ENCODE measurements at regions not wholly inside any gene's neighbourhood (a gene's known extent, or its start where the extent isn't known, plus 50 kb on each side); places are given as distances from the start of the nearest gene placed in this dataset.
"Not testable (repeated sequence)": the region's sequence is repeated elsewhere in the genome, so short reads cannot be mapped to it uniquely, and the experiment has no call there.

DNA sequence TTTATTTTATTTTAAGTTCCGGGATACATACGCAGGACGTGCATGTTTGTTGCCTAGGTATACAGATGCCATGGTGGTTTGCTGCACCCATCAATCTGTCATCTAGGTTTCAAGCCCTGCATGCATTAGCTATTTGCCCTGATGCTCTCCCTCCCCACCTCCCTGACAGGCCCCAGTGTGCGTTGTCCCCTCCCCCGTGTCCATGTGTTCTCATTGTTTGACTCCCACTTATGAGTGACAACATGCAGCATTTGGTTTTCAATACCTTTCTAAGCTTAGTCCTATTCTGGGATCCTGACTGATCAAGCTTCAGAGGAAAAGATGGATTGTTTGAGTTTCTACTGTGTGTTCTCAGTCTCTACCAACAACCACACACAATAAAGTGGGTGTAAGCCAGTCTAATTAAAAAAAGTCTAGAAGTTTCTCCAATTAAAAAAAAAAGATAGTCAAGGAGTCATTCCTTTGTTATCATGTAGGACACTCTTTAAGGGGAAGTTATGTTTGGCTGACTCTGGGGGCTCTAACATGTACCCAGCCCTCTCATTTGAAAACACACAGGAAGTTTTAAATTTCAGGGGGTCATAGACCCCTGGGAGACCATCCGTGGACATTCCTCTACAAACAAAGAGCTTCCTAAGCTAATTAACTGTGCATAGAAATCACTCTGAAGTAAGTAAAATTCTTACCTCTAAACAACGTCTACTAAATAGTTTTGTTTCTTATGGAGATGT is 66.3 kb upstream of the ADAMTS18 start:
- DNase-seq: peak; percentile 14
- no peak overlapping the region for H3K27ac ChIP-seq
- H3K27me3 ChIP-seq (ENCODE audit: insufficient read depth, low read depth, severe bottlenecking): no peaks in the 10 kb centered on the region
- H3K4me3 ChIP-seq (ENCODE audit: low read depth, low read length): no peak overlapping the region
- no peak for TF ChIP-seq CTCF (IDR thresholded peaks at IDR 0.05; ENCODE audit: low read depth, low read length)
- H3K36me3 ChIP-seq: no peaks in the 10 kb centered on the region
- H3K9me3 ChIP-seq (ENCODE audit: severe bottlenecking): no peaks in the 10 kb centered on the region

- TF ChIP-seq CTCF (IDR thresholded peaks at IDR 0.05; ENCODE audit: low read depth, low read length): no peak
- Histone ChIP-seq H3K27me3 (ENCODE audit: insufficient read depth, low read depth, severe bottlenecking) (no peaks in the 10 kb centered on the region), H3K4me3 (ENCODE audit: low read depth, low read length) (no peak overlapping the region), H3K36me3 (no peaks in the 10 kb centered on the region), H3K27ac (no peak overlapping the region), H3K9me3 (ENCODE audit: severe bottlenecking) (no peaks in the 10 kb centered on the region)
- no peak for DNase-seq
These were observed 67.6 kb upstream of the ADAMTS18 start for GRCh38 chr16:77502448-77502847.

GRCh38 chr16:77506492-77506891 is 71.7 kb upstream of the ADAMTS18 start:
- H3K27me3 ChIP-seq (ENCODE audit: insufficient read depth, low read depth, severe bottlenecking); H3K27ac ChIP-seq; DNase-seq; H3K4me3 ChIP-seq (ENCODE audit: low read depth, low read length); H3K36me3 ChIP-seq; H3K9me3 ChIP-seq (ENCODE audit: severe bottlenecking): not testable (repeated sequence)

- Histone ChIP-seq H3K36me3 (no peaks in the 10 kb centered on the region), H3K4me3 (ENCODE audit: low read depth, low read length) (no peak overlapping the region), H3K9me3 (ENCODE audit: severe bottlenecking) (no peaks in the 10 kb centered on the region), H3K27me3 (ENCODE audit: insufficient read depth, low read depth, severe bottlenecking) (no peaks in the 10 kb centered on the region), H3K27ac (no peak overlapping the region)
- no peak for TF ChIP-seq CTCF (IDR thresholded peaks at IDR 0.05; ENCODE audit: low read depth, low read length)
- no peak for DNase-seq
These were observed 74.2 kb upstream of the ADAMTS18 start for GRCh38 chr16:77509051-77509450.

- H3K27me3 ChIP-seq (ENCODE audit: insufficient read depth, low read depth, severe bottlenecking): no peaks in the 10 kb centered on the region
- peak; percentile 38 for DNase-seq
- H3K27ac ChIP-seq: no peak overlapping the region
- TF ChIP-seq CTCF (IDR thresholded peaks at IDR 0.05; ENCODE audit: low read depth, low read length): no peak
- H3K4me3 ChIP-seq (ENCODE audit: low read depth, low read length): peak overlapping the region; percentile 10; the same call in 1 of the 2 replicates
- H3K36me3 ChIP-seq: no peaks in the 10 kb centered on the region
- no peaks in the 10 kb centered on the region for H3K9me3 ChIP-seq (ENCODE audit: severe bottlenecking)
These were observed 75.0 kb upstream of the ADAMTS18 start for GRCh38 chr16:77509796-77510195.

- Histone ChIP-seq H3K27me3 (ENCODE audit: insufficient read depth, low read depth, severe bottlenecking) (no peaks in the 10 kb centered on the region), H3K9me3 (ENCODE audit: severe bottlenecking) (no peaks in the 10 kb centered on the region), H3K4me3 (ENCODE audit: low read depth, low read length) (no peak overlapping the region), H3K36me3 (no peaks in the 10 kb centered on the region), H3K27ac (no peak overlapping the region)
- no peak for DNase-seq
- no peak for TF ChIP-seq CTCF (IDR thresholded peaks at IDR 0.05; ENCODE audit: low read depth, low read length)
These were observed 76.2 kb upstream of the ADAMTS18 start for GRCh38 chr16:77511053-77511452.

Measured in WERI-Rb-1 (cell line).